ENCODE measurements at regions not wholly inside any gene's neighbourhood (a gene's known extent, or its start where the extent isn't known, plus 50 kb on each side); places are given as distances from the start of the nearest gene placed in this dataset.

- DNase-seq (ENCODE audit: low read depth), result peak; percentile 6
Measured at GRCh38 chr17:70629902-70630301, 460.6 kb downstream of the KCNJ2 start.

DNA sequence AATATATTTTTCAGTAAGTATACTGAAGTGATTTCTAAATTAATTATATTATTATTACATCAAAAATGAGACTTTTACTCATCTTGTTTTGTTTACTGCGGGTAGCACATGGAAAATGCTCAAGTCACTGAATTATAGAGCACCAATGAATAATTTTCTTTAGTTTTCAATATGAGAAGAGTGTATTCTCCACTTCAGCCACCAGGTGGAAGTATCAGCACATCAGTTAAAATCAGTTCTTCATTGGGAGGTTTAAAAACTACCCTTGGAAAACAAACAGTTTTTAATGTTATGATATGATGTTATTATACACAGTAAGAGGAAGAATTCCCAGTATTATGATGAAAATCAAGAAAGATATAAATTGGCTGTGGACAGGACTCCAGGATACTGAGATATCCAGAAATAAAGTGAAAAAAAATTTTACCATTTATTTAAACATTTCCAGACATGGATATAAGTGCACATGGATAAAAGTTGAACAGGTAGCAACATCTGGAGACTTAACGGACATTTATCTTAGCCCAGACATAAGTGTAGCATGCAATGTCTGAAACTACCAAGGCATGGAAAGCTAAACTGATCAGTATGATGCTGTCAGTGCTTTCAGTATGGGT is 467.3 kb downstream of the KCNJ2 start:
- peak; percentile 68 for DNase-seq (ENCODE audit: low read depth)

DNA sequence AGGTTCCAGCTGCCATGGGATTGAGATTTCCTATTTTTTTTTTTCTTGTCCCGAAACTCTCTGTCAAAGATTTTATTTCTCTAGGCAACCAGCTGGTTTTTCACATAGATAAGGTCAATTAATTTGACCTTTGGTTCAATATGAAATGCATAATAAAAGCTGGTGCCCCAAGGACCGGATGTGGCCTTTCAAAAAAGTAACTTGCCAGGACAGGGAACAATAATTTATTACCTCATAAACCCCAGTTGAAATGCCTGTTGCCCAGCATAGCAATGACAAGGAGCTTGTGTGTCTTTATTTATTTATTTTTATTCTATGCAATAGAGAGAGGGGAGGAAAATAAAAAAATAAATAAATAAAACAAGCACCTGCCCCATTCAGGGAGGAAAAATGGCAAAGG is 472.7 kb downstream of the KCNJ2 start:
- no peak for DNase-seq (ENCODE audit: low read depth)

GRCh38 chr17:70644096-70644495 is 474.8 kb downstream of the KCNJ2 start:
- DNase-seq (ENCODE audit: low read depth), result no peak

GRCh38 chr17:70646673-70647072 is 477.3 kb downstream of the KCNJ2 start:
- no peak for DNase-seq (ENCODE audit: low read depth)

DNA sequence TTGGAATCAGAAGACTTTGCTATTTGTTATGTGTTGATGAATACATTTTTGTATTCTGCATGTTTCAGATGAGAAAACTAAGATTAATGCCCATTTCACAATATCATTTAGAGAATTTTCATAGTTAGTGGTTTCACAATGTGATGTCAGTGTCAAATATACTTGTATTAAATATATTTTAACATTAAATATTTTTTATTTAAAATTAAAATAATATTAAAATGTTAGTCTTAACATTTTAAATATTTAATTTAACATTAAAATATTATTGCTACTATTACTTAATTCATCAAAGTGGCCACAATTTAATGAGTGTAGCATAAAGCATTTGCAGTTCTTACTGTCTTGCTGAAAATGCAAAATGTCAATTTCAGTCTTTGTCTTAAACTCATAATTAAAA is 478.8 kb downstream of the KCNJ2 start:
- DNase-seq (ENCODE audit: low read depth), result no peak

GRCh38 chr17:70653850-70654249 is 484.5 kb downstream of the KCNJ2 start:
- no peak for DNase-seq (ENCODE audit: low read depth)

- DNase-seq (ENCODE audit: low read depth), result no peak
Measured at GRCh38 chr17:70654706-70655105, 485.4 kb downstream of the KCNJ2 start.

DNA sequence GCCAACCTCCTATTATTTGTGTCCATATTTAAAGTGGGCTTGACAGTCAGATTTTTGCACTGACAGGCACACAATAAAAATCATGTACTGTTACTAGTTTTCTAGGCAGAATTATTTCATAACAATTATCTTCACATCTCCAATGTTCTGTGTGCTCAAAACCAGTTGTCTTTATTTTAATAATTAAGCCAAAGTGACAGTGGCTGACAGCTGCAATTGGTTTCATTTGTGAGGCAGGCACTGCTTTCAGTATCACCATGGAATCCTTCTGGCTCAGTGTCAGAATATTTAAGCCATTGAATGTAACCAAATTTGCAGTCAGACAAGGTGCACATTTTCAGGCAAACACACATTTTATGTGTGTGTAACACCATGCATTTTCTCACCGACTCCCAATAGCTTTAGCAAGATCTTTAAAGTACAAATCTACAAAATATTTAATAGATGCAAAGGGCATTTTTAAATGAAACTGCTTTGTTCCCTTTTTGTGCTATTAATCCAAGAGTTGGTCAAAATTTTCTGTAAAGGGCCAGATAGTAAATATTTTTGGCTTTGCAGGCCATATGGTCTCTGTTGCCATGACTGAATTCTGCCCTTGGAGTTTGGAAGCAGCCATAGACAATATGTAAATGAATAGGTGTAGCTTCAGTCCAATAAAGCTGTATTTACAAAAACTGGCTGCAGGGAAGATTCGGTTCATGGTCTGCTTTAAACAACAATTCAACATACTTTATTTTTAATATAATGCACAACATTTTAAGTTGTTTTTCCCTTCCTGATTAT is 486.0 kb downstream of the KCNJ2 start:
- DNase-seq (ENCODE audit: low read depth), result peak; percentile 70

DNA sequence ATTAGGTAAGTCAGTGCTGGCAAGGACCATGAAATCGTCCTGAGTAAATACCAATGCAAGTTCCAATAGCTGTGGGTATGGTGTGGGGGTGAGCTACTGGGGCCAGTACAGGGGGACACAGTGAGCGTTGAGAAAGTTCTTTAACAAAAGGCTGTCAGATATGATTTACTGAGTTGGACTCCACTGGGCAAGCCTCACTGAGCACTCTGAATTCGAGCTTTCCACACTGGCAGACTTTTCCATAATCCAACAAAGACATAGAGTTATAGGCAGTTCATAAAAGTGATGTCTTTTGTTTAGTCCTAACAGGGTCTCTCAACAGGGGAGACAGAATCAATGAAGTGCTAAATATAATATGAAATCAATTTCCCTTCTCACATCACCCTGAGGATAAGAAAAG is 489.0 kb downstream of the KCNJ2 start:
- no peak for DNase-seq (ENCODE audit: low read depth)

DNA sequence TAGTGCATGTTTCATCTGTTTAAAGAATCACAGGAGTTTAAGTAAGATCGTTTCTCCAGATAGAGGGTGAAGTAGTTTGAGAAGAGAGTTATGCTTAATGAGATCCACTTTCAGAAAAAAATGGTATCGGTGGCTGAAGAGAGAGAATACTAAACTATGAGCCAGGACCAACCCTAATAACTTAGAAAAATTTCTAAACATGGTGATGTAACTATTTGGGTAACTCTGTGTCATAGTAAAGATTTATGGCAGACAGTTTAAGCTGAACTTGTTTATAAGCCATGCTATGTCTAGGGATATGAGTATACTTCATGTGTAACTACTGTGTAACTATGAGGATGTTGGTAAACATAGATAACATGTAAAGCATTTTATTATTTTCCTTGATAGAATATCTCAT is 489.5 kb downstream of the KCNJ2 start:
- no peak for DNase-seq (ENCODE audit: low read depth)

DNA sequence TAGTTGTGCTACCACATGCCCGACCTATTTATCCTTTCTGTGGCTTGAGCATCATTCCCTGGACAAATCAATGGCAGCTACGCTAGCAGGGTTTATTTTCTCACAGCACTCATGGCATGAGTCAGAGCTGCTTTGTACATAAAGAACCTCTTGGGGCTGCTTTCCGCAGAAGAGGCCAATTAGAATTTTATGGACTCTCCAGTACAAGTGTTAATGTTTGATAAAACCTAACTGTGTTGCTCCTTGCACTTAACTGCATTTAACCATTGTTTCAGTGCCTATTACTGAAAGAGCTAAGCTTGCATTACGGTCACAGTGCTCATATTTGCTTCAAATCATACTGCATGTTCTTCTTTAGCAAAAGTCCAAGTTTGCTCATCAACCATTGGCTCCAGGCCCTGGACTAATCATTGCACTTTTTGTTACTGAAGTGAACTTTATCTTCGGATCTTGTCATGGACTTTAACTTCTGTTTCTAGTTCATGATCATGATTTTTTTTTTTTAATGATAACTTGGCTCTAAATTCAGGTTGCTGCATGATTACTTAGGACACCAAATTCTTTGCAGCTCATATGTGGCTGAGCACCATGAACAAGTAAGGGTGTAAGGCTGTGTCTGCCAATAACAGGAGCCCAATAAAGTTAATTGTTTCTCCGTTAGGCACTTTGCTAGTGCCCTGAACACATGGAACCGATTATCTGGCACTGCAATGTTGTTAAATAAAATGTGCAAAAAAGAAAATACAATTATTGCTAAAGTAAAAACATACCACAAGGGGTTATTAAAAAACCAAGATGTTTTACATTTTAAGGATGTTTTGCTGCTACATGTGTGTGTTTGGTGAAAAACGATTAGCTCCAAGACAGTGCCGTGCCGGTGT is 492.2 kb downstream of the KCNJ2 start:
- peak; percentile 22 for DNase-seq (ENCODE audit: low read depth)

DNA sequence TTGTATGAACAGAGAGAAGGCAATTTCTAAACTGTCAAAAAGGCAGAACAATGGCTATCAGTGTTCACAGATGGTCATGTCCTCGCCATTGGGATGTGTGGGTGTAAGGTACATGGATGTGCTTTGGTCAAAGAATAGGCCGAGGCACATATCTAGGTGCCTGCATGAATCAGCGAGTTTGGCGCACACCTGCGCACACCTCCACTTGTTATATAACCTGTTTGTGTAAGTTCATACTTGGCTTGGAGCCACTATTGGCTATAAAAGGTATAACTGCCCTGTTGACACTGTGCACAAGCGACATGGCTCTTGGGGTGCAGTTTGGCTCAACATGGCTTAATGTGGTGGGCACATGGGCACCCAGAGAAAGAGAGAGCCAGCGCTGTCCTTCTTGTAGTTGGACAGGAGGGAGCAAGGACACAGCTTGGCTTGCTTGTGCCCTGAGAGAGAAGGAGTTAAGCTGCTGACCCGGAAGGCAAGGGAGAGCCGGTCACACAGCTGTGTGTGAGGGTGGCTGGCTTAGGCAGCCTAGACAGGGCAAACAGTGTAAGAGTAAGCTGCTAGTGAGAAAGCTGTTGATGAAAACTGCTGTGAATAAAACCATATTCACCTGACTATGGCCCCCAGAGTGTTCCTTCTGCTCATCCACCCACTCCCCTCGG is 499.1 kb downstream of the KCNJ2 start:
- no peak for DNase-seq (ENCODE audit: low read depth)

GRCh38 chr17:70668938-70669778 is 499.8 kb downstream of the KCNJ2 start:
- no peak for DNase-seq (ENCODE audit: low read depth)

DNA sequence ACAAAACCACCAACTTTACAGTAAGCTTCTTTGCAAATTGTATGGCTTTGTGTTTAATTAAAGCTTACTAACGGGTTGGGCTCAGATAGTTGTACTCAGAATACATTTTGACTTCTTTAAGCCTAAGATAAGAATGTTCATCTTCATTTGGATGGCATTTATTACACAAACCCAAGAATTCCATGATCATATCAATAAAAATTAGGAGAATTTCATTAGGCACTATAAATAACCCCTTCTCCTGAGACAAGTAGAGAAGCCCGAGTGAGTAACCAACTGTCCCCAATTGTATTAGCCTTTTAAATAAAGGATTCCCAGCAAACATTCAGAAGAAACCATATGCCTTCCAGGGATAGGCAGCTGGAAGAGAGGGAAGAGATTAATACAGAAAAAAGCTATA is 504.7 kb downstream of the KCNJ2 start:
- peak; percentile 3 for DNase-seq (ENCODE audit: low read depth)

DNA sequence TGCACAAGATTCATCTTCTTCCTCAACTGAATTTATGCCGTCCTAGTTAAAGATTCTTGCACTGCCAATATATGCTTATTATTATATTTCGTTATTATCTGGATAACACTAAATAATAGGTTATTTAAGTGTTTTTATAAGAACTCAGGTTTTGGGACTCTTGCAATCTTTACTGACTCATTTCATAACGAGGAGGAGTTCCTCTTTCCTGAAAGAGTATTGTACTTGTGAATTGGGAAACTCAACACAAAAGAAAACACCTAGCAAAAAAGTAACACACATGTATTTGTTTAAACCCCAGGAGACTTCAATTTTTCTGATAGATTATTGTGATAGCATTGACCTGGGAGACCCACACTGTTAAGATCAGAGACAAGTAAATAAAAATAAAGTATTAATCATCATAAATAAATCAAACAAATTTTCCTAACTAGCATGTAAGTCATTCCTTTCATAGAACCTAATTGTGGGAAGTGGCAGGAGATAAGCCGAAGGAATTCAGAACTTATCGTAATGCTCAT is 505.8 kb downstream of the KCNJ2 start:
- DNase-seq (ENCODE audit: low read depth), result no peak

- no peak for DNase-seq (ENCODE audit: low read depth)
Measured at GRCh38 chr17:70677783-70678647, 508.7 kb downstream of the KCNJ2 start.

DNA sequence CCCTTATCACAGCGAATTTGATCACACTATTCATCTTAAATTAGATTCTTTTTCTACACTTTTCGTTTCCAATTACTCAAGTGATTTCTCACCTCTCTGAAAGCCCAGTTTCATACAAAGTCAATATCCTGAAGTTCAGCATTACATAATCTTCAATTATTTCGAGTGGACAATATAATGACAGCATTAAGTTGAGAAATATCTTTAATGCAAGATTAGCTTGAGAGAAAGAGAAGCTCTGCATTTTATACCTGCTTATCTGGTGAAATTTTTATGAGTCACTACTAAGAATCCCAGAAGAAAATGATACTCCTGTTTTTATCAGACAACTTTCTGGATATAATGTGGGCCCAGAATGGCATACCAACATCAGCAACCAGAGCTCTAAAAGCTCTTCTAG is 509.6 kb downstream of the KCNJ2 start:
- DNase-seq (ENCODE audit: low read depth), result no peak

DNA sequence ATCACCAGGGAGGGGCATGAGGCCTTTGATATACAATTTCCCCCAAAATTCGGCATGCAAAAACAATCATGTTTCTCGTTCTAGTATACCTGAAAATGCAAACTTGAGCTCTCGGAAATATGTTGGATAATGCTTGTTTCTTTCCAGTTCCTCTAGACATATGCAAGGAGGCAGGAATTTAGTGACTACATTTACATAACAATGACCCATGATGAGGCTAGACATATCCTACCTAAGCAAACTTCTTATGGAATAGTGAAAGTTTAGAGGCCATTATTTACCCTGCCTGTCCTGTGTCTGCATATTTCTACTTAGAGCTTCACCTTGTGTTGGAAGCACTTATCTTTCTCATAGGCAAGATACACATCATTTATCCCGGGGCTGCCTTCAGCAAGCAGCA is 514.6 kb downstream of the KCNJ2 start:
- no peak for DNase-seq (ENCODE audit: low read depth)
